ENCODE measurements at regions not wholly inside any gene's neighbourhood (a gene's known extent, or its start where the extent isn't known, plus 50 kb on each side); places are given as distances from the start of the nearest gene placed in this dataset.

DNA sequence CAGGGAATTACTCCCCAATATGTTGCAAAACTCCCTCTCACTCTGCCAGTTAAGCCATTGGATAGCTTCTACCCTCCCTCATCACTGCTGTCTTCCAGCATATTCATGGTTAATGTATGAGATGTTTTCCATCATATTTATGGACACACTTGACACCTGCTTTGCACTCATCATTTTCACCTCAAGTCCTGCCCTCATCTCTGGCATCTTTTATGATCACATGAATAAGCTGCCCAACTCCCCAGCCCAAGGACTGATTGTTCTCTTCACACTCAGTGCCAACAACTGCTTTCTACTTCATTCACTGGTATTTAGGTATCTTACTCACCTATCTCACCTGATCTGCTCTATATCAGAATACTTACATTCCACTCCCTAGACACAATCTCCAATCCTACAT is 131.1 kb upstream of the TTC29 start:
- no peak overlapping the region for H3K4me3 ChIP-seq (ENCODE audit: low read depth, low read length)
- TF ChIP-seq, protein P1, sequence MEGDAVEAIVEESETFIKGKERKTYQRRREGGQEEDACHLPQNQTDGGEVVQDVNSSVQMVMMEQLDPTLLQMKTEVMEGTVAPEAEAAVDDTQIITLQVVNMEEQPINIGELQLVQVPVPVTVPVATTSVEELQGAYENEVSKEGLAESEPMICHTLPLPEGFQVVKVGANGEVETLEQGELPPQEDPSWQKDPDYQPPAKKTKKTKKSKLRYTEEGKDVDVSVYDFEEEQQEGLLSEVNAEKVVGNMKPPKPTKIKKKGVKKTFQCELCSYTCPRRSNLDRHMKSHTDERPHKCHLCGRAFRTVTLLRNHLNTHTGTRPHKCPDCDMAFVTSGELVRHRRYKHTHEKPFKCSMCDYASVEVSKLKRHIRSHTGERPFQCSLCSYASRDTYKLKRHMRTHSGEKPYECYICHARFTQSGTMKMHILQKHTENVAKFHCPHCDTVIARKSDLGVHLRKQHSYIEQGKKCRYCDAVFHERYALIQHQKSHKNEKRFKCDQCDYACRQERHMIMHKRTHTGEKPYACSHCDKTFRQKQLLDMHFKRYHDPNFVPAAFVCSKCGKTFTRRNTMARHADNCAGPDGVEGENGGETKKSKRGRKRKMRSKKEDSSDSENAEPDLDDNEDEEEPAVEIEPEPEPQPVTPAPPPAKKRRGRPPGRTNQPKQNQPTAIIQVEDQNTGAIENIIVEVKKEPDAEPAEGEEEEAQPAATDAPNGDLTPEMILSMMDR (IDR thresholded peaks at IDR 0.05; ENCODE audit: insufficient read depth, low read depth, low read length, missing control alignments): no peak
- no peak for DNase-seq (ENCODE audit: low read depth)

GRCh38 chr4:147078362-147078761 is 132.7 kb upstream of the TTC29 start:
- TF ChIP-seq, protein P1 (IDR thresholded peaks at IDR 0.05; ENCODE audit: insufficient read depth, low read depth, low read length, missing control alignments): no peak
- no peak for DNase-seq (ENCODE audit: low read depth)
- H3K4me3 ChIP-seq (ENCODE audit: low read depth, low read length): no peak overlapping the region

GRCh38 chr4:147078875-147079658 is 133.4 kb upstream of the TTC29 start:
- no peak for DNase-seq (ENCODE audit: low read depth)
- no peak overlapping the region for H3K4me3 ChIP-seq (ENCODE audit: low read depth, low read length)
- TF ChIP-seq, protein P1 (IDR thresholded peaks at IDR 0.05; ENCODE audit: insufficient read depth, low read depth, low read length, missing control alignments): no peak

DNA sequence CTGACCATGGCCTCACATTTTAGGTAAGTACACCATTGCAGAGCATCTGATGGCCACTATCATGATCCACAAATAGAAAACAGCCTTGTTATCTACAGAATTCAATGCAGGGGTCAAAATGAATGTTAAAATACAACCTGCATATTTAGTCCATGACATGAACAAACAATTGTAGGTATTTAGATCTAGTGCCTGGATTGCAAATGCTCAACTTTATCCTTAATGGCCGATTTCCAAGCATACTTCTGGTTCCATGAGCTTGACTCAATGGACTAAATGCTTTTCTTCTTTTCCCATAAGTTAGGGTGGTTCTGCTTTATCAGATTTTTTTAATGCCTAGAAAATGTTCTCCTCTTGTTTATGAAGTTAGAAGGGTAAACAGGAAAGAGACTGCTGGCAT is 139.2 kb upstream of the TTC29 start:
- TF ChIP-seq, protein P1 (IDR thresholded peaks at IDR 0.05; ENCODE audit: insufficient read depth, low read depth, low read length, missing control alignments): no peak
- no peak overlapping the region for H3K4me3 ChIP-seq (ENCODE audit: low read depth, low read length)
- no peak for DNase-seq (ENCODE audit: low read depth)

DNA sequence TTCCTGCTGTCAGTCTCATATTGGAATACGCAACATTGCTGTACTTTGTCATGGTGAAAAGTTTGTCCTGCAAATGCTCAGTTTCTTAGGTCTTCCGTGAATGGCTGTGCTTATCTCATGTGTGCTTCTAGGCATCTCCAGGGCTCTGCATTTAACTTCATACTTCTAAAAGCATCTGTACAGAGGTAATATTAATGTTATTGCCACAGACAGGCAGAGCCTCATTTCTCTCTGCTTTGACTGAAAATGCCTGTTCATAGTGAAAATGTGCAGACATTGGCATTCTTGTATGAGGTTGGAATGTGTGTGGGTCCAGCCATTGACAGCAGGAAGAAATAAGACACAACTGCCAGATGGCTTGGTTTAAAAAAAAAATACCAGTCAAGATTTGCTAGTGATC is 140.1 kb upstream of the TTC29 start:
- TF ChIP-seq, protein P1 (IDR thresholded peaks at IDR 0.05; ENCODE audit: insufficient read depth, low read depth, low read length, missing control alignments): no peak
- no peak for DNase-seq (ENCODE audit: low read depth)
- no peak overlapping the region for H3K4me3 ChIP-seq (ENCODE audit: low read depth, low read length)

DNA sequence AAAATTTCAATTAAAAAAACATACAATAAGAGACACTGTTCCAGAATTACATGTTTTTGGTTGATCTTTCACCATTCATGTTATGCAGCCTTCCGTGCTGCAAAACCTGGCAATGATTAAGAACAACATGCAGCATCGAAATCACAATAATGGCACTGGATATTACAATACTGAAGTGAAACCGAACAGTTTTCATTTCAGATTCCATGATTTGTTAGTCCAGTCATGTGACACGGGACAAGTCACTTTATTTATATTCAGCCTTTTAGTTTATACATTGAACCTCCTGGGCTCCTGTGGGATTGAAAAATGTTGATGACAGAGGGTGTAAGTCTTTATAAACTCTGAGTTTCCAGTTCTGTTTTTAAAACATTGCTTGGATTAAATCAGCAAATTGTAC is 142.5 kb upstream of the TTC29 start:
- DNase-seq (ENCODE audit: low read depth): no peak
- TF ChIP-seq, protein P1 (IDR thresholded peaks at IDR 0.05; ENCODE audit: insufficient read depth, low read depth, low read length, missing control alignments): no peak
- H3K4me3 ChIP-seq (ENCODE audit: low read depth, low read length): no peak overlapping the region

- TF ChIP-seq, protein P1 (IDR thresholded peaks at IDR 0.05; ENCODE audit: insufficient read depth, low read depth, low read length, missing control alignments): no peak
- H3K4me3 ChIP-seq (ENCODE audit: low read depth, low read length): no peak overlapping the region
- DNase-seq (ENCODE audit: low read depth): no peak
These were observed 144.8 kb upstream of the TTC29 start for GRCh38 chr4:147090486-147090885.
